ENCODE measurements at regions not wholly inside any gene's neighbourhood (a gene's known extent, or its start where the extent isn't known, plus 50 kb on each side); places are given as distances from the start of the nearest gene placed in this dataset.

GRCh38 chr2:19708776-19709175 is 193.0 kb downstream of the TTC32 start:
- no peaks in the 10 kb centered on the region for H3K4me1 ChIP-seq (replicated peaks in 1 of 2)
- WGBS, 4 donors, result 69 to 96% (median 83%) methylated on average over 2 of the region's 2 CpGs
- H3K27me3 ChIP-seq, result no peaks in the 10 kb centered on the region
- no peak for TF ChIP-seq CTCF (IDR thresholded peaks at IDR 0.05)
- TF ChIP-seq POLR2A (IDR thresholded peaks at IDR 0.05), result no peak
- H3K9me3 ChIP-seq (replicated peaks in 1 of 3), result no peaks in the 10 kb centered on the region
- DNase-seq, result no peak
- no peak overlapping the region for H3K27ac ChIP-seq
- intact Hi-C loops (cut with DNase I), result no loop called here
- no peaks in the 10 kb centered on the region for H3K36me3 ChIP-seq (replicated peaks in 1 of 2)
- no peak overlapping the region for H3K4me3 ChIP-seq

GRCh38 chr2:19706332-19706731 is 195.5 kb downstream of the TTC32 start:
- no peaks in the 10 kb centered on the region for H3K9me3 ChIP-seq (replicated peaks in 1 of 3)
- DNase-seq, result no peak
- intact Hi-C loops (cut with DNase I), result no loop called here
- no peak overlapping the region for H3K4me3 ChIP-seq
- H3K4me1 ChIP-seq (replicated peaks in 1 of 2), result no peaks in the 10 kb centered on the region
- TF ChIP-seq CTCF (IDR thresholded peaks at IDR 0.05) (no peak), POLR2A (IDR thresholded peaks at IDR 0.05) (no peak)
- no peaks in the 10 kb centered on the region for H3K36me3 ChIP-seq (replicated peaks in 1 of 2)
- H3K27me3 ChIP-seq, result no peaks in the 10 kb centered on the region
- H3K27ac ChIP-seq, result no peak overlapping the region

- H3K27ac ChIP-seq, result no peak overlapping the region
- H3K4me3 ChIP-seq, result no peak overlapping the region
- no peak for DNase-seq
- intact Hi-C loops (cut with DNase I), result no loop called here
- TF ChIP-seq POLR2A (IDR thresholded peaks at IDR 0.05), result no peak
- no peak for TF ChIP-seq CTCF (IDR thresholded peaks at IDR 0.05)
- no peaks in the 10 kb centered on the region for H3K27me3 ChIP-seq
- H3K9me3 ChIP-seq (replicated peaks in 1 of 3), result no peaks in the 10 kb centered on the region
- H3K36me3 ChIP-seq (replicated peaks in 1 of 2), result no peaks in the 10 kb centered on the region
- 59 to 76% (median 73%) methylated on average over 4 of the region's 4 CpGs for WGBS, 4 donors
- H3K4me1 ChIP-seq (replicated peaks in 1 of 2), result no peaks in the 10 kb centered on the region
Observed at GRCh38 chr2:19702267-19702666, 199.5 kb downstream of the TTC32 start.

GRCh38 chr2:19700861-19701585 is 200.8 kb downstream of the TTC32 start:
- Histone ChIP-seq H3K4me1 (replicated peaks in 1 of 2) (no peaks in the 10 kb centered on the region), H3K4me3 (no peak overlapping the region), H3K27me3 (no peaks in the 10 kb centered on the region), H3K9me3 (replicated peaks in 1 of 3) (no peaks in the 10 kb centered on the region), H3K27ac (no peak overlapping the region), H3K36me3 (replicated peaks in 1 of 2) (no peaks in the 10 kb centered on the region)
- no peak for DNase-seq
- intact Hi-C loops (cut with DNase I), result no loop called here
- WGBS, 4 donors, result 81 to 89% (median 86%) methylated on average over 8 to 10 of the region's 10 CpGs
- TF ChIP-seq POLR2A (IDR thresholded peaks at IDR 0.05) (no peak), CTCF (IDR thresholded peaks at IDR 0.05) (no peak)

All from adrenal gland (tissue), 9 donors.